BE2C (cell line): ENCODE measurements at regions not wholly inside any gene's neighbourhood (a gene's known extent, or its start where the extent isn't known, plus 50 kb on each side); places are given as distances from the start of the nearest gene placed in this dataset.

Experiments
- DNase-seq: peaks from one replicate; pipeline ENCODE4 v3.0.0-alpha.2; 2020
- H3K27me3 ChIP-seq: fragments of 250-450 bp; sonication (Bioruptor Pico); 2 replicates; pipeline ENCODE4 v1.5.1; 2020; ENCODE audit warnings: mild to moderate bottlenecking
- H3K36me3 ChIP-seq: fragments of 250-450 bp; sonication (Bioruptor Pico); 2 replicates; pipeline ENCODE4 v1.5.1; 2020; ENCODE audit warnings: mild to moderate bottlenecking
- H3K4me1 ChIP-seq: fragments of 250-450 bp; sonication (Bioruptor Pico); 2 replicates; pipeline ENCODE4 v1.5.1; 2020
- H3K4me3 ChIP-seq: 2 replicates; pipeline ENCODE4 v1.5.1; 2011; ENCODE audit warnings: low read depth, low read length
- H3K9me3 ChIP-seq: fragments of 250-450 bp; sonication (Bioruptor Pico); 2 replicates; pipeline ENCODE4 v1.5.1; 2020
- CTCF ChIP-seq: IDR thresholded peaks from 2 replicates; pipeline ENCODE4 v1.5.1; 2012; ENCODE audit warnings: mild to moderate bottlenecking, low read depth, low read length

GRCh38 chr5:114153392-114153791 is 208.5 kb upstream of the KCNN2 start:
- Histone ChIP-seq H3K27me3 (no peaks in the 10 kb centered on the region), H3K4me1 (no peaks in the 10 kb centered on the region), H3K36me3 (no peaks in the 10 kb centered on the region), H3K4me3 (no peak overlapping the region), H3K9me3 (no peaks in the 10 kb centered on the region)
- DNase-seq, result no peak
- TF ChIP-seq CTCF, result no peak

GRCh38 chr5:114153833-114154232 is 208.0 kb upstream of the KCNN2 start:
- Histone ChIP-seq H3K4me1 (no peaks in the 10 kb centered on the region), H3K27me3 (no peaks in the 10 kb centered on the region), H3K9me3 (no peaks in the 10 kb centered on the region), H3K4me3 (no peak overlapping the region), H3K36me3 (no peaks in the 10 kb centered on the region)
- no peak for TF ChIP-seq CTCF
- no peak for DNase-seq

DNA sequence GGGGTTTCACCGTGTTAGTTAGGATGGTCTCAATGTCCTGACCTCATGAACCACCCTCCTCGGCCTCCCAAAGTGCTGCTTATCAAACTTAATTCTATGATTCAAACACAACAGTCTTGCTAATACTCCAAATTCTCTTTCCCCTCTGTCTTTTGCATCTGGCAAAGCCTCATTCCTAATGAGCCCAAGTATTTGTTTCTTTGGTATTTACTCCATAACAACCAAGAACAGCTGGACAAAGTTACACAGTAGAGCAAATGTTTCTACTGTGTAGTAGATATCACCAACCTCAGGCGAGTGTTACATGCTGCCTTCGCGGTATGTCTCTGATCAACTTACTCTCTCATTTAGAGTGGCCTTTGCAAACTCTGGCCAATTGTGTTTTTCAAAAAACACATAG is 195.8 kb upstream of the KCNN2 start:
- H3K36me3 ChIP-seq, result no peaks in the 10 kb centered on the region
- H3K27me3 ChIP-seq, result no peaks in the 10 kb centered on the region
- H3K4me1 ChIP-seq, result no peaks in the 10 kb centered on the region; the same call in 1 of the 2 replicates
- TF ChIP-seq CTCF, result no peak
- no peaks in the 10 kb centered on the region for H3K9me3 ChIP-seq
- no peak overlapping the region for H3K4me3 ChIP-seq
- DNase-seq, result no peak

DNA sequence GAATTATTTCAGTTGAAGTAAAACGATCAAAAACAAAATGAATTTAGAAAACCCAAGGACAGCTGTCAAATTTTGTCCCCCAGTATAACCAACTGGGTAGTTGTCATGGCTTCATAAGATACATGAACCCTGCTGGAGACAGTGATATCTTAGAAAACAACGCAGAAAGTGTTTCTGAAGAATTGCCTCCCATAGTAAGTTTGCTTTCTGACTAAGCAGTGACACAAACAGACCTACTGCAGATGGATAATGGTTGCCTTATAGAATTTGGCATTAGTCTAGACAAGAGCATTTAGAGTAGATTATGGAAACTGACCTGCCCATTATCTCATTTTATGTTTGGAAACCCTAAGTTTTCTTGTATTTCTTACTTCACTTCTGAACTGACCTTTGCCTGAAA is 187.7 kb upstream of the KCNN2 start:
- Histone ChIP-seq H3K4me1 (no peaks in the 10 kb centered on the region), H3K27me3 (no peaks in the 10 kb centered on the region), H3K4me3 (no peak overlapping the region), H3K36me3 (no peaks in the 10 kb centered on the region), H3K9me3 (no peaks in the 10 kb centered on the region)
- DNase-seq, result no peak
- TF ChIP-seq CTCF, result no peak

GRCh38 chr5:114174837-114175236 is 187.0 kb upstream of the KCNN2 start:
- Histone ChIP-seq H3K27me3 (no peaks in the 10 kb centered on the region), H3K4me1 (no peaks in the 10 kb centered on the region), H3K36me3 (no peaks in the 10 kb centered on the region), H3K4me3 (no peak overlapping the region), H3K9me3 (no peaks in the 10 kb centered on the region)
- no peak for DNase-seq
- TF ChIP-seq CTCF, result no peak

GRCh38 chr5:114176356-114176755 is 185.5 kb upstream of the KCNN2 start:
- Histone ChIP-seq H3K36me3 (no peaks in the 10 kb centered on the region), H3K9me3 (no peaks in the 10 kb centered on the region), H3K27me3 (no peaks in the 10 kb centered on the region), H3K4me3 (no peak overlapping the region), H3K4me1 (no peaks in the 10 kb centered on the region)
- DNase-seq, result no peak
- no peak for TF ChIP-seq CTCF
